DOHH2 (cell line): ENCODE measurements at regions not wholly inside any gene's neighbourhood (a gene's known extent, or its start where the extent isn't known, plus 50 kb on each side); places are given as distances from the start of the nearest gene placed in this dataset.

Source experiments
- H3F3A ChIP-seq: fragments of 200-600 bp; sonication (generic), shearing (Covaris generic); 2 replicates; pipeline ENCODE4 v1.6.0; 2016; ENCODE audit warnings: antibody characterized with exemption, mild to moderate bottlenecking; ENCODE audit not compliant: control insufficient read depth, insufficient read depth
- H3K27ac ChIP-seq: fragments of 200-600 bp; sonication (generic); 2 replicates; pipeline ENCODE4 v1.5.1; 2014; ENCODE audit warnings: low read depth, mild to moderate bottlenecking, low read length, moderate library complexity
- H3K27me3 ChIP-seq: fragments of 200-600 bp; sonication (generic); 2 replicates; pipeline ENCODE4 v1.6.1; 2014; ENCODE audit warnings: mild to moderate bottlenecking, low read length, mixed read lengths; ENCODE audit not compliant: control insufficient read depth
- H3K36me3 ChIP-seq: fragments of 200-600 bp; sonication (generic); 2 replicates; pipeline ENCODE4 v1.6.1; 2014; ENCODE audit warnings: mild to moderate bottlenecking, low read length, moderate library complexity, mixed read lengths; ENCODE audit not compliant: control insufficient read depth
- H3K4me1 ChIP-seq: fragments of 200-600 bp; sonication (generic); 2 replicates; pipeline ENCODE4 v1.6.1; 2014; ENCODE audit warnings: mild to moderate bottlenecking, low read length, mixed read lengths; ENCODE audit not compliant: control insufficient read depth
- H3K4me2 ChIP-seq: fragments of 200-600 bp; sonication (generic); 2 replicates; pipeline ENCODE4 v1.6.0; 2014; ENCODE audit warnings: mild to moderate bottlenecking, low read length, moderate library complexity
- H3K4me3 ChIP-seq: fragments of 200-600 bp; sonication (generic); 2 replicates; pipeline ENCODE4 v1.5.1; 2014; ENCODE audit warnings: mild to moderate bottlenecking, low read length, mixed read lengths
- H3K79me2 ChIP-seq: fragments of 200-600 bp; sonication (generic); 2 replicates; pipeline ENCODE4 v1.6.1; 2014; ENCODE audit warnings: mild to moderate bottlenecking, low read length, mixed read lengths; ENCODE audit not compliant: control insufficient read depth
- H3K9me2 ChIP-seq: fragments of 200-600 bp; sonication (generic); replicated peaks from 2 replicates; pipeline ENCODE4 v1.6.1; 2014; ENCODE audit warnings: mild to moderate bottlenecking, low read length, mixed read lengths; ENCODE audit not compliant: control insufficient read depth
- H3K9me3 ChIP-seq: fragments of 200-600 bp; sonication (generic); 2 replicates; pipeline ENCODE4 v1.6.1; 2014; ENCODE audit warnings: antibody characterized with exemption, low read length, mixed read lengths; ENCODE audit not compliant: control insufficient read depth, insufficient read depth
- H4K20me1 ChIP-seq: fragments of 200-600 bp; sonication (generic); 2 replicates; pipeline ENCODE4 v1.6.0; 2014; ENCODE audit warnings: low read depth, mild to moderate bottlenecking, antibody characterized with exemption, low read length, moderate library complexity; ENCODE audit not compliant: control insufficient read depth, insufficient read depth
- EZH2phosphoT487 ChIP-seq: fragments of 200-600 bp; sonication (generic); IDR thresholded peaks from 2 replicates; pipeline ENCODE4 v1.6.1; 2017; ENCODE audit warnings: borderline replicate concordance, mild to moderate bottlenecking, antibody characterized with exemption, low read length, moderate library complexity, mixed read lengths
- TF ChIP-seq, protein P1 (sequence below): fragments of 200-600 bp; sonication (generic); IDR thresholded peaks from one replicate; pipeline ENCODE4 v1.5.1; 2014; ENCODE audit warnings: antibody characterized with exemption, mild to moderate bottlenecking, low read depth, low read length; ENCODE audit not compliant: poor library complexity, severe bottlenecking

DNA sequence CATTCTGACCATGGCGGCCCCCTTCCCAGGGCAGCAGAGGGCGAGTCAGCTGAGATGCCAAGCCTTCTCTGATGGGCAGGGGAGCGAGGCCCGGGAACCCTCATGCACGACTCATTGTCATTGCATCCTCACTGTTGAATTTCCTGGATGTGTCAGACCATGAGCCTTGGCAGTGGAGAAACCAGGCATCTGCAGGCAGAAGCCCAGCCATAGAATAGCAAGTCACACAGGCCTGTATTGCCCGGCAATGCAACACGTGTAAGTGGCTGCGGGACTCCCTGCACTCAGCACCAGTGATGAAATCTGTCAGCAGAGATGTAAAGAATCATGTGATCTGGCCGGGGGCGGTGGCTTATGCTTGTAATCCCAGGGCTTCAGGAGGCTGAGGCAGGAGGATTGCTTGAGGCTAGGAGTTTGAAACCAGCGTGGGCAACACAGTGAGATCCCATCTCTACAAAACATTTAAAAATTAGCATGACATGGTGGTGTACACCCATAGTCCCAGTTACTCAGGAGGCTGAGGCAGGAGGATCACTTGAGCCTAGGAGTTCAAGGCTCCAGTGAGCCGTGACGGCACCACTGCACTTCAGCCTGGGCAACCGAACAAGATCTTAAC, 199.7 kb downstream of the KATNAL1 start:
- H3K27me3 ChIP-seq: peaks cover 19% of the 10 kb centered on the region
- no peaks in the 10 kb centered on the region for H3K36me3 ChIP-seq
- H3K4me3 ChIP-seq: no peak overlapping the region
- no peak for TF ChIP-seq EZH2phosphoT487
- TF ChIP-seq, protein P1, sequence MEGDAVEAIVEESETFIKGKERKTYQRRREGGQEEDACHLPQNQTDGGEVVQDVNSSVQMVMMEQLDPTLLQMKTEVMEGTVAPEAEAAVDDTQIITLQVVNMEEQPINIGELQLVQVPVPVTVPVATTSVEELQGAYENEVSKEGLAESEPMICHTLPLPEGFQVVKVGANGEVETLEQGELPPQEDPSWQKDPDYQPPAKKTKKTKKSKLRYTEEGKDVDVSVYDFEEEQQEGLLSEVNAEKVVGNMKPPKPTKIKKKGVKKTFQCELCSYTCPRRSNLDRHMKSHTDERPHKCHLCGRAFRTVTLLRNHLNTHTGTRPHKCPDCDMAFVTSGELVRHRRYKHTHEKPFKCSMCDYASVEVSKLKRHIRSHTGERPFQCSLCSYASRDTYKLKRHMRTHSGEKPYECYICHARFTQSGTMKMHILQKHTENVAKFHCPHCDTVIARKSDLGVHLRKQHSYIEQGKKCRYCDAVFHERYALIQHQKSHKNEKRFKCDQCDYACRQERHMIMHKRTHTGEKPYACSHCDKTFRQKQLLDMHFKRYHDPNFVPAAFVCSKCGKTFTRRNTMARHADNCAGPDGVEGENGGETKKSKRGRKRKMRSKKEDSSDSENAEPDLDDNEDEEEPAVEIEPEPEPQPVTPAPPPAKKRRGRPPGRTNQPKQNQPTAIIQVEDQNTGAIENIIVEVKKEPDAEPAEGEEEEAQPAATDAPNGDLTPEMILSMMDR: no peak
- H3K9me3 ChIP-seq: no peaks in the 10 kb centered on the region
- H3K9me2 ChIP-seq: no peaks in the 10 kb centered on the region
- H3K4me1 ChIP-seq: peaks cover 4% of the 10 kb centered on the region
- no peaks in the 10 kb centered on the region for H3K79me2 ChIP-seq
- H3K27ac ChIP-seq: no peak overlapping the region
- no peaks in the 10 kb centered on the region for H4K20me1 ChIP-seq
- H3K4me2 ChIP-seq: no peak overlapping the region
- H3F3A ChIP-seq: no peaks in the 10 kb centered on the region

DNA sequence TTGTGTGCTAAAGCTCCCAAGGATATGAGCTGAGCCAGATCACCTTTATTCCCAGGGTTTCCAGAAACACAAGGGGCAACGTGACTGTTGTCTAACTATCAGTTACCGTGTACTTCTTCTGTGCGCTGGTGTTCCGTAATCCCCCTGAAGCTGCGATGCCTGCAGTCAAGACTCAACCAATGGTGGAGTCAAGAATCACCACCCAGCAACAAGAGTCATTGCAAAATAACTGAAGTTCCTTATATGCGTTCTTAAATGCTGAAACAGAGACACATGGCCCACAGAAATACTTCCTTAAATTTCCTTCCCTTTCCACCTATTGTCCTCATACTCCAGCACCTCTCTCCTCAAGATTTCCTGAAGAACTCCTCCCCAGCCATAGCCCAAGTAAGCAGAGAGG, 200.2 kb downstream of the KATNAL1 start:
- Histone ChIP-seq H3K4me2 (no peak overlapping the region), H3K36me3 (no peaks in the 10 kb centered on the region), H3K9me3 (no peaks in the 10 kb centered on the region), H3K27ac (no peak overlapping the region), H3K4me3 (no peak overlapping the region), H3F3A (no peaks in the 10 kb centered on the region), H3K4me1 (no peaks in the 10 kb centered on the region; the same call in 1 of the 2 replicates), H4K20me1 (no peaks in the 10 kb centered on the region), H3K9me2 (no peaks in the 10 kb centered on the region), H3K79me2 (no peaks in the 10 kb centered on the region), H3K27me3 (peaks cover 14% of the 10 kb centered on the region)
- no peak for TF ChIP-seq EZH2phosphoT487
- TF ChIP-seq, protein P1: no peak

DNA sequence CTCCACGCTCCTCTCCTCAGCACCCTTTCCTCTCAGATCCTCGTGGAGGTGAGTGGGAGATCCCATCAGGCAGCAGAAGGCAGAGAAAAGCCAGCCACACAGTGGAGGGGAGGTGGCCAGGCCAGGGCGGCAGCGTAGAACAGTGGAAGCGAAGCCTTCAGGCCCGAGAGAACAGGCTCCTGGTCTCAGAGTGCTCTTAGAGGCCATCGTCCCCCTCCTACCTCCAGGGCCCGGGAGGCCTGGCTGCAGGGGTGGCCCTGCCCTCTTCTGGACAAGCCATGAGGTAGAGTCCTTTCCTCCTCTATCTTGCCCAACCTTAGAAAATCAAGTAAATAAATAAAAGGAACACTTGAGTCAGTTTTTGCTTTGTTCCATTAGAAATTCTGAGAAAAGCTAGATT, 202.0 kb downstream of the KATNAL1 start:
- no peaks in the 10 kb centered on the region for H3K79me2 ChIP-seq
- H3K4me2 ChIP-seq: no peak overlapping the region
- H4K20me1 ChIP-seq: no peaks in the 10 kb centered on the region
- no peaks in the 10 kb centered on the region for H3K9me3 ChIP-seq
- no peaks in the 10 kb centered on the region; the same call in 1 of the 2 replicates for H3K4me1 ChIP-seq
- peaks cover 11% of the 10 kb centered on the region for H3K27me3 ChIP-seq
- H3K36me3 ChIP-seq: no peaks in the 10 kb centered on the region
- no peaks in the 10 kb centered on the region for H3K9me2 ChIP-seq
- no peak overlapping the region for H3K27ac ChIP-seq
- H3F3A ChIP-seq: no peaks in the 10 kb centered on the region
- no peak overlapping the region for H3K4me3 ChIP-seq
- TF ChIP-seq, protein P1: no peak
- TF ChIP-seq EZH2phosphoT487: no peak
